Panc1 (cell line): ENCODE measurements at regions not wholly inside any gene's neighbourhood (a gene's known extent, or its start where the extent isn't known, plus 50 kb on each side); places are given as distances from the start of the nearest gene placed in this dataset.

ENCODE experiments used
- ATAC-seq: fragments of 200-7000 bp; cut with Tn5 transposase; 2 replicates; pipeline ENCODE4 v1.9.1; 2020; ENCODE audit warnings: mild to moderate bottlenecking, moderate library complexity
- BruUV-seq: library from RNA; stranded (reverse); fragments of 400-500 nt; replicated peaks from 2 replicates; lab custom pipeline; 2021; lab: Mats Ljungman, UMichigan
- CTCF ChIA-PET: fragments of 300-600 bp; sonication (Branson Sonifier 250); formaldehyde crosslinking; loops from one replicate; lab custom pipeline; 2022; ENCODE audit warnings: antibody characterized with exemption; lab: Charles Lee
- POLR2A ChIA-PET: fragments of 300-600 bp; sonication (Branson Sonifier 250); formaldehyde crosslinking; loops from one replicate; lab custom pipeline; 2022; ENCODE audit warnings: antibody characterized with exemption; lab: Charles Lee
- DNase-seq: peaks from one replicate; pipeline ENCODE4 v3.0.0-alpha.2; 2010; ENCODE audit warnings: low read depth, low spot score
- H3K27ac ChIP-seq: 2 replicates; pipeline ENCODE4 v1.5.1; 2011; ENCODE audit warnings: mild to moderate bottlenecking, low read length, inconsistent platforms
- H3K27me3 ChIP-seq: fragments of 200-500 bp; sonication (Bioruptor generic); 2 replicates; pipeline ENCODE4 v1.6.0; 2014; ENCODE audit warnings: low read length, inconsistent platforms; ENCODE audit not compliant: control insufficient read depth, insufficient read depth
- H3K36me3 ChIP-seq: fragments of 200-500 bp; sonication (Bioruptor generic); 2 replicates; pipeline ENCODE4 v1.5.1; 2014; ENCODE audit warnings: inconsistent platforms, mild to moderate bottlenecking, low read length, moderate library complexity; ENCODE audit not compliant: control insufficient read depth, insufficient read depth
- H3K4me1 ChIP-seq: 2 replicates; pipeline ENCODE4 v1.5.1; 2011; ENCODE audit warnings: inconsistent platforms, mild to moderate bottlenecking, low read length, moderate library complexity; ENCODE audit not compliant: control insufficient read depth, insufficient read depth
- H3K4me3 ChIP-seq, 2 experiments: 2 replicates each; pipeline ENCODE4 v1.5.1; 2011 to 2012; ENCODE audit warnings: low read depth in 2 of 2, low read length in 2 of 2, mild to moderate bottlenecking in 2 of 2, inconsistent platforms in 1 of 2, moderate library complexity in 1 of 2
- H3K9me3 ChIP-seq: fragments of 200-500 bp; sonication (Bioruptor generic); 2 replicates; pipeline ENCODE4 v1.5.1; 2014; ENCODE audit warnings: low read depth, mild to moderate bottlenecking, inconsistent platforms, low read length, moderate library complexity; ENCODE audit not compliant: control insufficient read depth, insufficient read depth
- POLR2AphosphoS5 ChIP-seq: IDR thresholded peaks from 2 replicates; pipeline ENCODE4 v1.6.1; 2012; ENCODE audit warnings: mild to moderate bottlenecking, low read depth, low read length, moderate library complexity
- SIN3A ChIP-seq: IDR thresholded peaks from 2 replicates; pipeline ENCODE4 v1.6.1; 2012; ENCODE audit warnings: low read depth, mild to moderate bottlenecking, low read length, moderate library complexity, borderline replicate concordance; ENCODE audit not compliant: insufficient read depth
- TCF7L2 ChIP-seq: IDR thresholded peaks from 2 replicates; pipeline ENCODE4 v1.6.1; 2011; ENCODE audit warnings: mild to moderate bottlenecking, low read depth, low read length, inconsistent platforms
- in situ Hi-C: cut with HindIII; loops from 2 replicates; pipeline ENCODE4 v1.10.0; 2016; ENCODE audit warnings: low sequenced_read_pairs, low pct_unique_long_range_greater_than_20kb
- intact Hi-C: fragments of 100-400 bp; cut with micrococcal nuclease; formaldehyde crosslinking; loops from one replicate; pipeline ENCODE4 v1.10.0; 2022; ENCODE audit not compliant: unreplicated experiment
- TF ChIP-seq, protein P1 (sequence below): fragments of 450-650 bp; IDR thresholded peaks from 2 replicates; pipeline ENCODE4 v1.5.1; 2017; ENCODE audit warnings: mild to moderate bottlenecking
- TF ChIP-seq, protein P2 (sequence below), 2 experiments: IDR thresholded peaks; 2 replicates each; pipeline ENCODE4 v1.6.1; 2011 to 2012; ENCODE audit warnings: low read depth in 2 of 2, control low read depth in 1 of 2, low read length in 1 of 2, mild to moderate bottlenecking in 1 of 2, moderate library complexity in 1 of 2; ENCODE audit not compliant: insufficient read depth in 1 of 2

DNA sequence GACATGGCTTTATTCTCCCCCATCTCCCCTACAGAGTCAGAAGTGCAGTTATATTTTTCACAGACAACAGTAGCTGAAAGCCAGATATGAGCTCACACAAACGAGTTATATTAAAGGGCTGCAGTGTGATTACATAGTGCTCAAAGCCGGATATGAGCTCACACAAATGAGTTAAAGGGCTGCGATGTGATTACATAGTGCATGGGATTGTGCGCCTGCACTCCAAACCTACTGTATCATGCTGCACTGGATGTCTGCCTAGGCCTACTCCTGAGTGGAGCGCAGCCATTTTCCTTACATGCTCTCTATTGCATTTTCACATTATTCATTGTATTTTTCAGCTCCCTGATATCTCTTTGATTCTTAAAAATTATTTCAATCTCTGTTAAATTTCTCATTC, 414.6 kb upstream of the LARGE1 start:
- intact Hi-C loops (no loop called here), in situ Hi-C loops (no loop called here)
- ChIA-PET POLR2A (no interaction called here), CTCF (no interaction called here)
- H3K27ac ChIP-seq: no peak overlapping the region
- H3K27me3 ChIP-seq: no peaks in the 10 kb centered on the region
- ATAC-seq: no peak
- TF ChIP-seq, protein P1, sequence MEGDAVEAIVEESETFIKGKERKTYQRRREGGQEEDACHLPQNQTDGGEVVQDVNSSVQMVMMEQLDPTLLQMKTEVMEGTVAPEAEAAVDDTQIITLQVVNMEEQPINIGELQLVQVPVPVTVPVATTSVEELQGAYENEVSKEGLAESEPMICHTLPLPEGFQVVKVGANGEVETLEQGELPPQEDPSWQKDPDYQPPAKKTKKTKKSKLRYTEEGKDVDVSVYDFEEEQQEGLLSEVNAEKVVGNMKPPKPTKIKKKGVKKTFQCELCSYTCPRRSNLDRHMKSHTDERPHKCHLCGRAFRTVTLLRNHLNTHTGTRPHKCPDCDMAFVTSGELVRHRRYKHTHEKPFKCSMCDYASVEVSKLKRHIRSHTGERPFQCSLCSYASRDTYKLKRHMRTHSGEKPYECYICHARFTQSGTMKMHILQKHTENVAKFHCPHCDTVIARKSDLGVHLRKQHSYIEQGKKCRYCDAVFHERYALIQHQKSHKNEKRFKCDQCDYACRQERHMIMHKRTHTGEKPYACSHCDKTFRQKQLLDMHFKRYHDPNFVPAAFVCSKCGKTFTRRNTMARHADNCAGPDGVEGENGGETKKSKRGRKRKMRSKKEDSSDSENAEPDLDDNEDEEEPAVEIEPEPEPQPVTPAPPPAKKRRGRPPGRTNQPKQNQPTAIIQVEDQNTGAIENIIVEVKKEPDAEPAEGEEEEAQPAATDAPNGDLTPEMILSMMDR: no peak
- TF ChIP-seq, protein P2, sequence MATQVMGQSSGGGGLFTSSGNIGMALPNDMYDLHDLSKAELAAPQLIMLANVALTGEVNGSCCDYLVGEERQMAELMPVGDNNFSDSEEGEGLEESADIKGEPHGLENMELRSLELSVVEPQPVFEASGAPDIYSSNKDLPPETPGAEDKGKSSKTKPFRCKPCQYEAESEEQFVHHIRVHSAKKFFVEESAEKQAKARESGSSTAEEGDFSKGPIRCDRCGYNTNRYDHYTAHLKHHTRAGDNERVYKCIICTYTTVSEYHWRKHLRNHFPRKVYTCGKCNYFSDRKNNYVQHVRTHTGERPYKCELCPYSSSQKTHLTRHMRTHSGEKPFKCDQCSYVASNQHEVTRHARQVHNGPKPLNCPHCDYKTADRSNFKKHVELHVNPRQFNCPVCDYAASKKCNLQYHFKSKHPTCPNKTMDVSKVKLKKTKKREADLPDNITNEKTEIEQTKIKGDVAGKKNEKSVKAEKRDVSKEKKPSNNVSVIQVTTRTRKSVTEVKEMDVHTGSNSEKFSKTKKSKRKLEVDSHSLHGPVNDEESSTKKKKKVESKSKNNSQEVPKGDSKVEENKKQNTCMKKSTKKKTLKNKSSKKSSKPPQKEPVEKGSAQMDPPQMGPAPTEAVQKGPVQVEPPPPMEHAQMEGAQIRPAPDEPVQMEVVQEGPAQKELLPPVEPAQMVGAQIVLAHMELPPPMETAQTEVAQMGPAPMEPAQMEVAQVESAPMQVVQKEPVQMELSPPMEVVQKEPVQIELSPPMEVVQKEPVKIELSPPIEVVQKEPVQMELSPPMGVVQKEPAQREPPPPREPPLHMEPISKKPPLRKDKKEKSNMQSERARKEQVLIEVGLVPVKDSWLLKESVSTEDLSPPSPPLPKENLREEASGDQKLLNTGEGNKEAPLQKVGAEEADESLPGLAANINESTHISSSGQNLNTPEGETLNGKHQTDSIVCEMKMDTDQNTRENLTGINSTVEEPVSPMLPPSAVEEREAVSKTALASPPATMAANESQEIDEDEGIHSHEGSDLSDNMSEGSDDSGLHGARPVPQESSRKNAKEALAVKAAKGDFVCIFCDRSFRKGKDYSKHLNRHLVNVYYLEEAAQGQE (IDR thresholded peaks at IDR 0.05; ENCODE audit: insufficient read depth in 1 of 2, low read depth in 2 of 2, low read length in 1 of 2): no peak
- TF ChIP-seq TCF7L2 (no peak), SIN3A (no peak), POLR2AphosphoS5 (no peak)
- no peak overlapping the region for H3K4me3 ChIP-seq
- no peaks in the 10 kb centered on the region for H3K4me1 ChIP-seq
- BruUV-seq: no TSS peak
- H3K36me3 ChIP-seq: no peaks in the 10 kb centered on the region
- no peak for DNase-seq
- no peaks in the 10 kb centered on the region for H3K9me3 ChIP-seq

DNA sequence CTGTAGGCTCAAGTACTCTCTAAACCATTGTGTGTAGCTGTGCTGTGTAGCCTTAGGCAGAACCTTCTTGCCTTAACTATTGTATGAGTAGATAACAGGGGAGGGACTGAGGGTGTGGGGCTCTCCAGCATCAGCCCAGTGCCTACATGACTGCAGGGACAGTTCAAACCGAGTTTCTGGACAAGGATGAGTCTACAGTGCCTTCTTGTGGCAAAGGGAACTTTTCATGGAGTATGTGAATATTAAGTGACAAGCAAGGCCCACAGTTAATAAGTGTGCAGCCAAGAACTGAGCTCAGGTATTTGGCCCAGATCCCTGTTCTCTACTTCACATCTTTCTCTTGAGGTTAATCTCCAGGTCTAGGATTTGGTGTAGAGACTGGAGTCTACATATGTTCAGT, 424.4 kb upstream of the LARGE1 start:
- DNase-seq (no peak), ATAC-seq (no peak)
- ChIA-PET POLR2A (no interaction called here), CTCF (no interaction called here)
- Histone ChIP-seq H3K9me3 (no peaks in the 10 kb centered on the region), H3K36me3 (no peaks in the 10 kb centered on the region), H3K4me3 (no peak overlapping the region), H3K27me3 (no peaks in the 10 kb centered on the region), H3K4me1 (no peaks in the 10 kb centered on the region), H3K27ac (no peak overlapping the region)
- no TSS peak for BruUV-seq
- intact Hi-C loops (no loop called here), in situ Hi-C loops (no loop called here)
- TF ChIP-seq, protein P2 (IDR thresholded peaks at IDR 0.05; ENCODE audit: insufficient read depth in 1 of 2, low read depth in 2 of 2, low read length in 1 of 2): no peak
- TF ChIP-seq TCF7L2: no peak
- TF ChIP-seq POLR2AphosphoS5: no peak
